ENCODE measurements at regions not wholly inside any gene's neighbourhood (a gene's known extent, or its start where the extent isn't known, plus 50 kb on each side); places are given as distances from the start of the nearest gene placed in this dataset.
A peak's percentile ranks its signal among the peaks of the same experiment; 100 is the strongest.

DNA sequence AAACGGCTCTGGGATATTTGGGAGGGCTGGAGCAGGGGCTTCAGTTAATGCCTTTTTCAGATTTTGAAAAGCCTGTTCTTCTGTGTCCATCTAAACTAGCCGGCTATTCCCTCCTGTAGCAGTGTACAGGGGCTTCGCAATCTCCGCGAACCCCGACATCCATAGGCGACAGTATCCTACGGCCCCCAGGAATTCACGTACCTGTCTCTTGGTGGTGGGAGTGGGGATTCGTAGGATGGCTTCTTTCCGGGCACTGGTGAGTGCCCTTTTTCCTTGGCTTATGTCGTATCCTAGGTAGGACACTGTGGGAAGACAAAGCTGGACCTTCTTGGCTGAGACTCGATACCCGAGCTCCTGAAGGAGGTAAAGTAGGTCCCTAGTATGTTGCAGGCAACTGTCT lies 153.1 kb downstream of the TRIM27 start:
- H2AFZ ChIP-seq (ENCODE audit: low read length): no peak overlapping the region
- H3K9me3 ChIP-seq (ENCODE audit: low read length): no peaks in the 10 kb centered on the region
- no peak overlapping the region for H3K4me3 ChIP-seq (ENCODE audit: low read length)
- DNase-seq: no peak
- no TSS peak for BruUV-seq (replicated peaks)
- H3K79me2 ChIP-seq (ENCODE audit: low read length): no peaks in the 10 kb centered on the region
- H3K9me2 ChIP-seq (replicated peaks; ENCODE audit: low read length): no peaks in the 10 kb centered on the region
- TF ChIP-seq EZH2 (IDR thresholded peaks at IDR 0.05; ENCODE audit: low read length, unreplicated experiment) (no peak), EZH2phosphoT487 (IDR thresholded peaks at IDR 0.05; ENCODE audit: borderline replicate concordance, low read length) (no peak)
- TF ChIP-seq, protein P1, sequence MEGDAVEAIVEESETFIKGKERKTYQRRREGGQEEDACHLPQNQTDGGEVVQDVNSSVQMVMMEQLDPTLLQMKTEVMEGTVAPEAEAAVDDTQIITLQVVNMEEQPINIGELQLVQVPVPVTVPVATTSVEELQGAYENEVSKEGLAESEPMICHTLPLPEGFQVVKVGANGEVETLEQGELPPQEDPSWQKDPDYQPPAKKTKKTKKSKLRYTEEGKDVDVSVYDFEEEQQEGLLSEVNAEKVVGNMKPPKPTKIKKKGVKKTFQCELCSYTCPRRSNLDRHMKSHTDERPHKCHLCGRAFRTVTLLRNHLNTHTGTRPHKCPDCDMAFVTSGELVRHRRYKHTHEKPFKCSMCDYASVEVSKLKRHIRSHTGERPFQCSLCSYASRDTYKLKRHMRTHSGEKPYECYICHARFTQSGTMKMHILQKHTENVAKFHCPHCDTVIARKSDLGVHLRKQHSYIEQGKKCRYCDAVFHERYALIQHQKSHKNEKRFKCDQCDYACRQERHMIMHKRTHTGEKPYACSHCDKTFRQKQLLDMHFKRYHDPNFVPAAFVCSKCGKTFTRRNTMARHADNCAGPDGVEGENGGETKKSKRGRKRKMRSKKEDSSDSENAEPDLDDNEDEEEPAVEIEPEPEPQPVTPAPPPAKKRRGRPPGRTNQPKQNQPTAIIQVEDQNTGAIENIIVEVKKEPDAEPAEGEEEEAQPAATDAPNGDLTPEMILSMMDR (conservative IDR thresholded peaks at IDR 0.05; ENCODE audit: low read depth, low read length): no peak
- no peak overlapping the region for H3K9ac ChIP-seq (ENCODE audit: low read length)
- ATAC-seq: no peak
- H4K20me1 ChIP-seq (ENCODE audit: low read length): no peaks in the 10 kb centered on the region
- no peaks in the 10 kb centered on the region for H3F3A ChIP-seq (ENCODE audit: low read length, unreplicated experiment)
- ChIA-PET CTCF (no interaction called here), POLR2A (ENCODE audit: unreplicated experiment) (no interaction called here)
- H3K36me3 ChIP-seq (ENCODE audit: low read depth, low read length): no peaks in the 10 kb centered on the region
- H3K27ac ChIP-seq (ENCODE audit: low read length): no peak overlapping the region
- H3K4me2 ChIP-seq (ENCODE audit: low read length): no peak overlapping the region
- intact Hi-C loops (cut with micrococcal nuclease): no loop called here
- peaks cover 64% of the 10 kb centered on the region for H3K27me3 ChIP-seq (ENCODE audit: low read length)
- H3K4me1 ChIP-seq (ENCODE audit: insufficient read depth, low read length): no peaks in the 10 kb centered on the region

DNA sequence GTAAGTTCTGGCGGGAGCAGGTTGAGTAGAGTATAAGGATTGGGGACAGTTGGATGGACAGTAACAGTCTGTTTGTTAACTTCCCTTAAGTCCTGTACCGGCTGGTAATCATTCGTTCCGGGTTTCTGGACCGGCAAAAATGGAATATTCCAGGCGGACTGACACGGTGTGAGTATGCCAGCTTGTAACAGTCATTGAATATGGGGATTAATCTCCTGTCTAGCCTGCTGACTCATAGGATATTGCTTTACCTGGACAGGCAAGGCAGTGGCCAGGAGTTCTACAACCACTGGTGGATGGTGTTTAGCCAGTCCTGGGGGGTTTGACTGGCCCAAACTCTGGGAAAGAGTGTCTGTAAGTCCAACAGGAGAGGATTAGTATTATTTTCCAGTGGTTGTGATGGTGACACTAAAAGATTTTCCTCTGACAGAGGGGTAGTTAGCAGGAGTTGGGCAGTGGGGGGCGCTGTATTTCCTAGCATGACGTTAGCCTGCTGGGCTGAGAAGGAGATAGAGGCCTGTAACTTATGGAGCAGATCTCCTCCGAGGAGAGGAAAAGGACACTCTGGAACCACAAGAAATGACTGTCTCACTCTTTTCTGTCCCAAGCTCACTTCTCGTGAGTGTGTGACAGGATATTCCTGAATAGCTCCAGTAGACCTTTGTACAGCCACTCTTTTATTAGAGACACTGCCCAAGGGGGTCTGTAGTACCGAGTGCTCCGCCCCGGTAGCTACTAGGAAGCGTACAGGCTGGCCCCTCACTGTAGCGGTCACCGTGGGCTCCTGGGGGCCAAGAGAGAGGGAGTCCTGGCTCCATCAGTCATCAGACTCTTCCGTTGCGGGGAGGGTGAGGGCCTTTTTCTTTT lies 152.2 kb downstream of the TRIM27 start:
- H3K27ac ChIP-seq (ENCODE audit: low read length): no peak overlapping the region
- CTCF ChIA-PET: no interaction called here
- H3K9ac ChIP-seq (ENCODE audit: low read length): no peak overlapping the region
- POLR2A ChIA-PET (ENCODE audit: unreplicated experiment): no interaction called here
- intact Hi-C loops (cut with micrococcal nuclease): no loop called here
- H3K9me3 ChIP-seq (ENCODE audit: low read length): no peaks in the 10 kb centered on the region
- H3K4me3 ChIP-seq (ENCODE audit: low read length): no peak overlapping the region
- H3K27me3 ChIP-seq (ENCODE audit: low read length): peaks cover 64% of the 10 kb centered on the region
- BruUV-seq (replicated peaks): no TSS peak
- ATAC-seq: no peak
- no peaks in the 10 kb centered on the region for H3K36me3 ChIP-seq (ENCODE audit: low read depth, low read length)
- H4K20me1 ChIP-seq (ENCODE audit: low read length): no peaks in the 10 kb centered on the region
- no peak overlapping the region for H3K4me2 ChIP-seq (ENCODE audit: low read length)
- DNase-seq: no peak
- no peaks in the 10 kb centered on the region for H3K9me2 ChIP-seq (replicated peaks; ENCODE audit: low read length)
- no peaks in the 10 kb centered on the region for H3F3A ChIP-seq (ENCODE audit: low read length, unreplicated experiment)
- H3K4me1 ChIP-seq (ENCODE audit: insufficient read depth, low read length): no peaks in the 10 kb centered on the region
- no peaks in the 10 kb centered on the region for H3K79me2 ChIP-seq (ENCODE audit: low read length)
- no peak overlapping the region for H2AFZ ChIP-seq (ENCODE audit: low read length)
- TF ChIP-seq EZH2phosphoT487 (IDR thresholded peaks at IDR 0.05; ENCODE audit: borderline replicate concordance, low read length) (no peak), EZH2 (IDR thresholded peaks at IDR 0.05; ENCODE audit: low read length, unreplicated experiment) (no peak)
- TF ChIP-seq, protein P1 (conservative IDR thresholded peaks at IDR 0.05; ENCODE audit: low read depth, low read length): peak; percentile 38; the same call in 1 of the 2 replicates

Measured in PC-3 (cell line).